Spleen (tissue), 7 donors: ENCODE measurements at regions not wholly inside any gene's neighbourhood (a gene's known extent, or its start where the extent isn't known, plus 50 kb on each side); places are given as distances from the start of the nearest gene placed in this dataset.

Experiments
- CTCF ChIP-seq, 11 experiments: fragments of 200-600 bp in 7 of 11; fragments of 450-650 bp in 4 of 11; sonication (generic) in 4 of 11; IDR thresholded peaks in 8 of 11; conservative IDR thresholded peaks in 3 of 11; 1 replicate in 7 of 11; 2 replicates in 4 of 11; pipeline versions ENCODE4 v1.4.0 to v1.8.0; 2016 to 2021; ENCODE audit warnings: antibody characterized with exemption in 11 of 11, inconsistent platforms in 4 of 11, mild to moderate bottlenecking in 1 of 11
- POLR2AphosphoS5 ChIP-seq, 3 donors: sonication (generic); formaldehyde crosslinking; IDR thresholded peaks; one replicate each; pipeline ENCODE4 v1.5.1; 2017; ENCODE audit warnings: antibody characterized with exemption in 3 of 3
- donor health status: DM: no; HTN: no; CAD: no; lungs with moderate emphysema.
- donor health status: DM: no; HTN: no; CAD: no.
- donor health status: DM: no; HTN: no; CAD: no.

GRCh38 chr9:134519375-134520070, 122.1 kb upstream of the COL5A1 start:
- no peak for TF ChIP-seq CTCF (IDR thresholded peaks at IDR 0.05 in 8 of 11, conservative IDR thresholded peaks at IDR 0.05 in 3 of 11)
- no peak for TF ChIP-seq POLR2AphosphoS5 (IDR thresholded peaks at IDR 0.05)
